ENCODE measurements at regions not wholly inside any gene's neighbourhood (a gene's known extent, or its start where the extent isn't known, plus 50 kb on each side); places are given as distances from the start of the nearest gene placed in this dataset.

GRCh38 chr18:78773303-78773755, 206.3 kb upstream of the SALL3 start:
- no peaks in the 10 kb centered on the region for H3K27me3 ChIP-seq (ENCODE audit: control insufficient read depth, insufficient read depth, low read length)
- no peak overlapping the region for H3K4me3 ChIP-seq (ENCODE audit: low read depth, low read length)
- no peak for TF ChIP-seq CTCF (IDR thresholded peaks at IDR 0.05; ENCODE audit: insufficient read depth, low read length, poor library complexity, severe bottlenecking)
- no peaks in the 10 kb centered on the region for H3K36me3 ChIP-seq (ENCODE audit: control insufficient read depth, insufficient read depth, low read length)
- no peak for DNase-seq (ENCODE audit: low read depth)

- Histone ChIP-seq H3K36me3 (ENCODE audit: control insufficient read depth, insufficient read depth, low read length) (no peaks in the 10 kb centered on the region), H3K4me3 (ENCODE audit: low read depth, low read length) (no peak overlapping the region), H3K27me3 (ENCODE audit: control insufficient read depth, insufficient read depth, low read length) (no peaks in the 10 kb centered on the region)
- no peak for DNase-seq (ENCODE audit: low read depth)
- TF ChIP-seq CTCF (IDR thresholded peaks at IDR 0.05; ENCODE audit: insufficient read depth, low read length, poor library complexity, severe bottlenecking), result no peak
These were observed 205.8 kb upstream of the SALL3 start for GRCh38 chr18:78773819-78774218.

- TF ChIP-seq CTCF (IDR thresholded peaks at IDR 0.05; ENCODE audit: insufficient read depth, low read length, poor library complexity, severe bottlenecking), result no peak
- H3K27me3 ChIP-seq (ENCODE audit: control insufficient read depth, insufficient read depth, low read length), result no peaks in the 10 kb centered on the region
- H3K36me3 ChIP-seq (ENCODE audit: control insufficient read depth, insufficient read depth, low read length), result no peaks in the 10 kb centered on the region
- DNase-seq (ENCODE audit: low read depth), result no peak
- H3K4me3 ChIP-seq (ENCODE audit: low read depth, low read length), result no peak overlapping the region
These were observed 204.9 kb upstream of the SALL3 start for GRCh38 chr18:78774741-78775141.

- no peaks in the 10 kb centered on the region for H3K36me3 ChIP-seq (ENCODE audit: control insufficient read depth, insufficient read depth, low read length)
- H3K27me3 ChIP-seq (ENCODE audit: control insufficient read depth, insufficient read depth, low read length), result no peaks in the 10 kb centered on the region
- no peak for DNase-seq (ENCODE audit: low read depth)
- no peak for TF ChIP-seq CTCF (IDR thresholded peaks at IDR 0.05; ENCODE audit: insufficient read depth, low read length, poor library complexity, severe bottlenecking)
- H3K4me3 ChIP-seq (ENCODE audit: low read depth, low read length), result no peak overlapping the region
These were observed 203.5 kb upstream of the SALL3 start for GRCh38 chr18:78776151-78776550.

- no peaks in the 10 kb centered on the region for H3K27me3 ChIP-seq (ENCODE audit: control insufficient read depth, insufficient read depth, low read length)
- H3K4me3 ChIP-seq (ENCODE audit: low read depth, low read length), result no peak overlapping the region
- no peaks in the 10 kb centered on the region for H3K36me3 ChIP-seq (ENCODE audit: control insufficient read depth, insufficient read depth, low read length)
- no peak for TF ChIP-seq CTCF (IDR thresholded peaks at IDR 0.05; ENCODE audit: insufficient read depth, low read length, poor library complexity, severe bottlenecking)
- DNase-seq (ENCODE audit: low read depth), result no peak
These were observed 202.8 kb upstream of the SALL3 start for GRCh38 chr18:78776706-78777285.

- no peaks in the 10 kb centered on the region for H3K27me3 ChIP-seq (ENCODE audit: control insufficient read depth, insufficient read depth, low read length)
- H3K36me3 ChIP-seq (ENCODE audit: control insufficient read depth, insufficient read depth, low read length), result no peaks in the 10 kb centered on the region
- H3K4me3 ChIP-seq (ENCODE audit: low read depth, low read length), result no peak overlapping the region
- DNase-seq (ENCODE audit: low read depth), result no peak
- TF ChIP-seq CTCF (IDR thresholded peaks at IDR 0.05; ENCODE audit: insufficient read depth, low read length, poor library complexity, severe bottlenecking), result no peak
These were observed 201.6 kb upstream of the SALL3 start for GRCh38 chr18:78777992-78778391.
